ENCODE measurements at regions not wholly inside any gene's neighbourhood (a gene's known extent, or its start where the extent isn't known, plus 50 kb on each side); places are given as distances from the start of the nearest gene placed in this dataset.

GRCh38 chr4:38325629-38325913 is 338.4 kb upstream of the KLF3 start:
- Histone ChIP-seq H3K4me1 (no peaks in the 10 kb centered on the region), H3K36me3 (no peaks in the 10 kb centered on the region), H3K9ac (ENCODE audit: low read depth in 2 of 2, low read length in 2 of 2) (no peak overlapping the region), H3K9me3 (no peaks in the 10 kb centered on the region), H3K27me3 (no peaks in the 10 kb centered on the region), H3K27ac (no peak overlapping the region), H3K4me3 (no peak overlapping the region)
- no peak for DNase-seq
- intact Hi-C loops (cut with DNase I), result no loop called here
- TF ChIP-seq CTCF (IDR thresholded peaks at IDR 0.05), result no peak

DNA sequence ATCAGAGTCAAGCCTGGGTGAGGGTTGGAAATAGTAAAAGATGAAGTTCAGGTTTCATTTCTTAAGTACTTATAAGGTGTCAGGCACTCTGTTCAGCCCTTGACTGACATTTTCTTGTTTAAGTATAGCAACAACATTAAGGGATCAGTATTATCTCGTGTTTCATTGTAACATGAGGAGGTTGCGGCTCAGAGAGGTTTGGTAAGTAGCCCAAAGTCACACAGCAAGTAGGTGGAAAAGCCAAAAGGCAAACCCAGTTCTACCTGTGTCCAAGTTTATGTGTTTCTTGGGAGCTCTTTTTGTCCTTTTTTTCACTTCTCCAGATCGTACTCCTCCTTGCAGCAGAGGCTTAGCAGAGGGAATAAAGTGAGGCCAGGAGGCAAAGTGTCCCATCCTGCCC is 337.5 kb upstream of the KLF3 start:
- no peaks in the 10 kb centered on the region for H3K27me3 ChIP-seq
- DNase-seq, result no peak
- intact Hi-C loops (cut with DNase I), result no loop called here

GRCh38 chr4:38327174-38327573 is 336.8 kb upstream of the KLF3 start:
- no peak overlapping the region for H3K4me3 ChIP-seq
- no peaks in the 10 kb centered on the region for H3K27me3 ChIP-seq
- no peak overlapping the region for H3K9ac ChIP-seq (ENCODE audit: low read depth in 2 of 2, low read length in 2 of 2)
- intact Hi-C loops (cut with DNase I), result no loop called here
- no peaks in the 10 kb centered on the region for H3K9me3 ChIP-seq
- no peaks in the 10 kb centered on the region for H3K36me3 ChIP-seq
- no peak overlapping the region for H3K27ac ChIP-seq
- no peak for DNase-seq
- no peaks in the 10 kb centered on the region for H3K4me1 ChIP-seq
- no peak for TF ChIP-seq CTCF (IDR thresholded peaks at IDR 0.05)

More for the DNA sequence above, 337.5 kb upstream of the KLF3 start:
- Histone ChIP-seq H3K36me3 (no peaks in the 10 kb centered on the region), H3K9me3 (no peaks in the 10 kb centered on the region), H3K4me1 (no peaks in the 10 kb centered on the region), H3K4me3 (no peak overlapping the region), H3K9ac (ENCODE audit: low read depth in 2 of 2, low read length in 2 of 2) (no peak overlapping the region), H3K27ac (no peak overlapping the region)
- TF ChIP-seq CTCF (IDR thresholded peaks at IDR 0.05), result no peak

DNA sequence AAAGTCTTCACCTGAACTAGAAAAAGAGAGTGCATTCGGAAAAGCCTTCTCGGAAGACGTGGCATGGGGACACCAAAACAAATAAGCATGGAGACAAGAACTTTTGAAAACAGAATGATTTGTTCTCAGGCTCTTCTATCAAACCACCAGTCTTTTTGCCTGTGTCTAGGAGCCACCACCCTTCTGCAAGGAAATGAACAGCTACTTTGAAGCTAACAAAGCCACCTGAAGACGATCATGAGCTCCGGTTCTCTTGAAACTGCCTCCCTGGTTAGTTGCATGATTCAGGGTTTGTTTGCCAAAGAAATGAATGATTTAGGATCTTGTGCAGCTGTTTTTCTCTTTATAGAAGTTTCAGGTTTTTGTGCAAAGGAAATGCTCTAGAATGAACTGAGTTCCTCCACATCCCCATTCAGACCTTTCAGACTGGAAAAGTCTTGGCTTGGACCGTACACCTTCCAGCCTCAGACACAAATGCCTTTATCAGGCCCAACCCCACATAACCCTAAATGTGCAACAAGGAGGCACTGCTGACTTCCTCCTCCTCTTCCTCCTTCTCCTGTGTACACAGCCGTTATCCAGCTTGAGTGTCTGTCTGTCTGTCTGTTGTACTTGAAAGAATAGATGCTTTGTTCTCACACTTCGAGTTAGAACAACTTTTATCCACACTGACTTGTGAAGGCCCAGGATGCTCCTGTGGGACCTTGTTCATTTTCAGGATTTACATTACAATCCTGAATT is 334.8 kb upstream of the KLF3 start:
- no peak for DNase-seq
- H3K36me3 ChIP-seq, result no peaks in the 10 kb centered on the region
- no peaks in the 10 kb centered on the region for H3K9me3 ChIP-seq
- no peak overlapping the region for H3K4me3 ChIP-seq
- no peaks in the 10 kb centered on the region for H3K27me3 ChIP-seq
- H3K9ac ChIP-seq (ENCODE audit: low read depth in 2 of 2, low read length in 2 of 2), result no peak overlapping the region
- no peak for TF ChIP-seq CTCF (IDR thresholded peaks at IDR 0.05)
- H3K4me1 ChIP-seq, result no peaks in the 10 kb centered on the region
- H3K27ac ChIP-seq, result no peak overlapping the region
- intact Hi-C loops (cut with DNase I), result no loop called here

GRCh38 chr4:38330321-38330720 is 333.7 kb upstream of the KLF3 start:
- H3K9me3 ChIP-seq, result no peaks in the 10 kb centered on the region
- TF ChIP-seq CTCF (IDR thresholded peaks at IDR 0.05), result no peak
- H3K27me3 ChIP-seq, result no peaks in the 10 kb centered on the region
- H3K4me3 ChIP-seq, result no peak overlapping the region
- H3K4me1 ChIP-seq, result no peaks in the 10 kb centered on the region
- H3K36me3 ChIP-seq, result no peaks in the 10 kb centered on the region
- no peak for DNase-seq
- H3K27ac ChIP-seq, result no peak overlapping the region
- intact Hi-C loops (cut with DNase I), result no loop called here
- no peak overlapping the region for H3K9ac ChIP-seq (ENCODE audit: low read depth in 2 of 2, low read length in 2 of 2)

Measured in colonic mucosa (tissue), 4 donors.